ENCODE measurements at regions not wholly inside any gene's neighbourhood (a gene's known extent, or its start where the extent isn't known, plus 50 kb on each side); places are given as distances from the start of the nearest gene placed in this dataset.

- 86 to 90% methylated on average over 2 of the region's 2 CpGs for WGBS, 2 donors
- H3K9me3 ChIP-seq, result no peaks in the 10 kb centered on the region
- ATAC-seq (ENCODE audit: low FRiP score in 2 of 2), result no peak
- TF ChIP-seq EP300 (IDR thresholded peaks at IDR 0.05) (no peak), POLR2AphosphoS5 (IDR thresholded peaks at IDR 0.05) (no peak), POLR2A (IDR thresholded peaks at IDR 0.05) (no peak)
- no peak overlapping the region for H3K27ac ChIP-seq
- no peaks in the 10 kb centered on the region for H3K4me1 ChIP-seq
- no peaks in the 10 kb centered on the region for H3K27me3 ChIP-seq
- no peaks in the 10 kb centered on the region for H3K36me3 ChIP-seq
- no peak overlapping the region for H3K4me3 ChIP-seq
- no peak for DNase-seq
These were observed 1052.5 kb upstream of the LCORL start for GRCh38 chr4:19074036-19074435.

- no peak overlapping the region for H3K4me3 ChIP-seq
- no peaks in the 10 kb centered on the region for H3K4me1 ChIP-seq
- H3K27me3 ChIP-seq, result no peaks in the 10 kb centered on the region
- H3K27ac ChIP-seq, result no peak overlapping the region
- ATAC-seq (ENCODE audit: low FRiP score in 2 of 2) (no peak), DNase-seq (no peak)
- H3K36me3 ChIP-seq, result no peaks in the 10 kb centered on the region
- WGBS, 2 donors, result 80 to 88% methylated on average over 5 of the region's 5 CpGs
- TF ChIP-seq POLR2AphosphoS5 (IDR thresholded peaks at IDR 0.05) (no peak), EP300 (IDR thresholded peaks at IDR 0.05) (no peak)
- peaks cover 0 to 4% (median 0%) of the 10 kb centered on the region in 4 donors for H3K9me3 ChIP-seq
These were observed 1042.1 kb upstream of the LCORL start for GRCh38 chr4:19063662-19064061.

- Histone ChIP-seq H3K4me3 (no peak overlapping the region), H3K4me1 (no peaks in the 10 kb centered on the region), H3K9me3 (no peaks in the 10 kb centered on the region), H3K27me3 (no peaks in the 10 kb centered on the region), H3K36me3 (no peaks in the 10 kb centered on the region), H3K27ac (no peak overlapping the region)
- ATAC-seq (ENCODE audit: low FRiP score in 2 of 2) (no peak), DNase-seq (no peak)
- no peak for TF ChIP-seq POLR2AphosphoS5 (IDR thresholded peaks at IDR 0.05)
- no peak for TF ChIP-seq POLR2A (IDR thresholded peaks at IDR 0.05)
- TF ChIP-seq EP300 (IDR thresholded peaks at IDR 0.05), result no peak
- no peak for TF ChIP-seq CTCF (IDR thresholded peaks at IDR 0.05)
- WGBS, 2 donors, result 48 to 74% methylated on average over 1 of the region's 1 CpG
These were observed 1033.4 kb upstream of the LCORL start for GRCh38 chr4:19054916-19055315.

GRCh38 chr4:19051831-19052230 lies 1030.3 kb upstream of the LCORL start:
- no peak overlapping the region for H3K27ac ChIP-seq
- no peak for DNase-seq

GRCh38 chr4:19047279-19047880 lies 1025.8 kb upstream of the LCORL start:
- Histone ChIP-seq H3K27ac (no peak overlapping the region), H3K36me3 (no peaks in the 10 kb centered on the region), H3K4me3 (no peak overlapping the region), H3K27me3 (no peaks in the 10 kb centered on the region), H3K4me1 (no peaks in the 10 kb centered on the region), H3K9me3 (no peaks in the 10 kb centered on the region)
- TF ChIP-seq CTCF (IDR thresholded peaks at IDR 0.05) (no peak), EP300 (IDR thresholded peaks at IDR 0.05) (no peak), POLR2AphosphoS5 (IDR thresholded peaks at IDR 0.05) (no peak), POLR2A (IDR thresholded peaks at IDR 0.05) (no peak)
- ATAC-seq (ENCODE audit: low FRiP score in 2 of 2) (no peak), DNase-seq (no peak)
- WGBS, 2 donors, result 61 to 62% methylated on average over 2 of the region's 2 CpGs

More at GRCh38 chr4:19051831-19052230, 1030.3 kb upstream of the LCORL start:
- TF ChIP-seq POLR2AphosphoS5 (IDR thresholded peaks at IDR 0.05), result no peak
- no peak for TF ChIP-seq CTCF (IDR thresholded peaks at IDR 0.05)
- TF ChIP-seq POLR2A (IDR thresholded peaks at IDR 0.05), result no peak
- TF ChIP-seq EP300 (IDR thresholded peaks at IDR 0.05), result no peak
- Histone ChIP-seq H3K4me3 (no peak overlapping the region), H3K27me3 (no peaks in the 10 kb centered on the region), H3K4me1 (no peaks in the 10 kb centered on the region), H3K9me3 (no peaks in the 10 kb centered on the region), H3K36me3 (no peaks in the 10 kb centered on the region)
- no peak for ATAC-seq (ENCODE audit: low FRiP score in 2 of 2)
- 24 to 51% methylated on average over 5 of the region's 5 CpGs for WGBS, 2 donors

GRCh38 chr4:19039816-19040215 lies 1018.3 kb upstream of the LCORL start:
- Histone ChIP-seq H3K27me3 (no peaks in the 10 kb centered on the region), H3K36me3 (no peaks in the 10 kb centered on the region), H3K4me3 (no peak overlapping the region), H3K4me1 (no peaks in the 10 kb centered on the region), H3K9me3 (no peaks in the 10 kb centered on the region), H3K27ac (no peak overlapping the region)
- ATAC-seq (ENCODE audit: low FRiP score in 2 of 2) (no peak), DNase-seq (no peak)
- 87% methylated on average over 3 of the region's 3 CpGs for WGBS, 2 donors
- TF ChIP-seq POLR2AphosphoS5 (IDR thresholded peaks at IDR 0.05) (no peak), EP300 (IDR thresholded peaks at IDR 0.05) (no peak)
